Epithelial cell of prostate (primary cell): ENCODE measurements at regions not wholly inside any gene's neighbourhood (a gene's known extent, or its start where the extent isn't known, plus 50 kb on each side); places are given as distances from the start of the nearest gene placed in this dataset.
"Not testable (repeated sequence)": the region's sequence is repeated elsewhere in the genome, so short reads cannot be mapped to it uniquely, and the experiment has no call there.

Source experiments
- DNase-seq: peaks from one replicate; pipeline ENCODE4 v3.0.0-alpha.2; 2011; ENCODE audit warnings: low read depth, low spot score
- H3K27ac ChIP-seq: fragments of 450-650 bp; 2 replicates; pipeline ENCODE4 v1.5.1; 2017; ENCODE audit warnings: mild to moderate bottlenecking

- H3K27ac ChIP-seq, result no peak overlapping the region
- no peak for DNase-seq
These were observed 120.1 kb upstream of the PMEPA1 start for GRCh38 chr20:57829805-57830514.

DNA sequence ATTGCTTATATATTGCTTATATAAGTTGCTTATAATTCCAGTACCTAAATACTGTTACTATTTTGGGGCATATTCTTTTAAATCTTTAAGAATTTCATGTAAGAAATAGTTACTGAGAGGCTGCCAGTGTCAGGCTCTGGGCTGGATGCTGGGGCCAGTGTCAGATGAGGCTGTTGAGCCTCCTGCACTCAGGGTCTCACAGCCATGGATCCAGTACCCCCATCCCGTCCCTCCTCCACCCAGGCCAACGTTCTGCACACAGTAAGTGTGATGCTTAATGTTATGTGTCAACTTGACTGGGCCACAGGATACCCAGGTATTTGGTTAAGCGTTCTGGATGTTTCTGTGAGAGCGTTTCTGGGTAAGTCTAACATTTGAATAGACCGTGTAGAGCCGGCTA lies 119.5 kb upstream of the PMEPA1 start:
- no peak for DNase-seq
- H3K27ac ChIP-seq, result no peak overlapping the region

DNA sequence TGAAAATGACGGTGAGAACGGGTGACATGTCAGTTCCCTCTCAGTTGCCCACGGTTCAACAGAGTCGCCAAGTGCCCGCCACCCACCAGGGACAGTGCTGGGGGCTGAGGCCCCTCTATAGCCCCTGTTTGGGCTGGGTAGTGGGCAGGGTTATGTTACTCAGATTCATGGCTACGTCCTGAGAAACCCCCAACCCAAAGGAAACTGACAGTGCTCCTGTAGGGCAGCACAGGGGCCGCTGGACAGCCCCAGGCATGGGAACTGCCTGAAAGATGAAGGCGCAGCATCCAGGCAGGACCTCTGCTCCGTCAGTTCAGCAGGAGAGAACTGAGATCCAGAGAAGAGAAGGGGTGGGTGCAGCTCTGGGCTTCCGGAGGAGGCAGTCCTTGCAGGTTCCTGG lies 118.9 kb upstream of the PMEPA1 start:
- DNase-seq, result no peak
- no peak overlapping the region for H3K27ac ChIP-seq

GRCh38 chr20:57826666-57827287 lies 117.0 kb upstream of the PMEPA1 start:
- no peak for DNase-seq
- no peak overlapping the region for H3K27ac ChIP-seq

DNA sequence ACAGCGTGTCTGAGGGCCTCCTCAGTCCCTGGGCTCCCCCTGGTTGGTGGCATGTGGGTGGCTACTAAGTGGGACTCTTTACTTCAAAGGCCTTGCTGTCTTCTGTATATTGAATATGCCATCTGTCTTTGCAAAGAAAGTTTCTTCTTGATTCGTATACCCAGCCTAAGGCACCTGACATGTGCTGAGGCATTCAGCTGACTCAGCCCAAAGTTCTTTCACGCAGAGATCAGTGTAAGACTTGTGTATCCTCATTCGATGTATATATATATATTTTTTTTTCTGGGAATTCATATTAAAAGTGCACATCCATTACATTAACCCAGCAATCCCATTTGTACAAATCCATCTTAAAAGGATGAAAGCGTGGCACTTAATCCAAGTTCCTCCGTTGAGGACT lies 115.1 kb upstream of the PMEPA1 start:
- no peak for DNase-seq
- H3K27ac ChIP-seq, result no peak overlapping the region

DNA sequence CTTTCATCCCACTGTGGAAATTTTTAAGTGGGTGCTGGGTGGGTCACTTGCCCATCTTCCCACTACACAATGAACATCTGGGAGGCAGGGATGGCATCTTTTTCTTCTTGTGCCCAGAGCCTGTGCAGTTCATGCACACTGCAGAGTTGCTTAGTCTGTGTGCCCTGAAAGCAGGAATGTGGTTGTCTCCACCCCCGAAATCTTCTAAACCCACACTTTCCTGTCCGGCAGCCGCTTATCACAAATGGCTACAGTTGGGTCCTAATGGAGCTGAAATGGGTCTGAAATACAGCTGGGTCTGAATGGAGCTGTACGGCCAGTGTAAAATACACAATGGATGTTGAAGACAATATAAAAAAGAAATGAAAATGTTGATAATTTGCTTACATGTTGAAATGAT lies 112.1 kb upstream of the PMEPA1 start:
- no peak for DNase-seq
- H3K27ac ChIP-seq, result no peak overlapping the region

DNA sequence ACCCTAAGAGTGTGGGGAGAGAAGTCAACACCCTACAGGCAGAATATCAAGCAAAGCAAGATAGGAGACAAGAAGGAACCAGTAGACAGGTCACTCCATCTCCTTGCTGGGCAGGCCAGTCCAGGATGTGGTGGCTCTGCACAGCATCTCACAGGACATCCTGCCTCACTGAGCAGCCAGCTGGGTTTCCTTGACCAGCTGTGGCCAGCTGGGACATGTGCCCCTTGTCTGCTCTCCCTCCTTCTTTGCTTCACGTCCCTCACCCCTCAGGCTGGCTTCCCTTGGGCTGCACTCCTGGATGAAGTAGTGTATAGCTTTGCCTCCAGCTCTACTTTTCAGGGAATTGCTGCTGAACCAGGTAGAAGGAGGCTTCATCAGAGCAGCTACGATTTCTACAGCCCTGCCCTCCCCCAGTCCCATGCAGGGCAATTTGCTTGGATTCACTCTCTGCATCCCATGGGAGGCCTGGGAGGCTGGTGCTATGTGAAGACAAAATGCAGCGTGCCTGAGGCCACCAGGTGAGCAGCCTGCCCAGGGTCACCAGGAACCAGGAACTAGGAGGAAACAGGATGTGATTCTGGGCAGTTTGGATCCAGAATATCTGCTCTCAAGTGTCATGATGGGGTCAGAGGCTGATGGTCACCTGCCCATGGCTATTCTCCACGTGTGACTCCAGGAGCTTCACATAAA lies 110.0 kb upstream of the PMEPA1 start:
- DNase-seq, result no peak
- no peak overlapping the region for H3K27ac ChIP-seq

GRCh38 chr20:57819291-57819690 lies 109.5 kb upstream of the PMEPA1 start:
- no peak for DNase-seq
- no peak overlapping the region for H3K27ac ChIP-seq

GRCh38 chr20:57818418-57819181 lies 108.8 kb upstream of the PMEPA1 start:
- DNase-seq, result no peak
- no peak overlapping the region for H3K27ac ChIP-seq

DNA sequence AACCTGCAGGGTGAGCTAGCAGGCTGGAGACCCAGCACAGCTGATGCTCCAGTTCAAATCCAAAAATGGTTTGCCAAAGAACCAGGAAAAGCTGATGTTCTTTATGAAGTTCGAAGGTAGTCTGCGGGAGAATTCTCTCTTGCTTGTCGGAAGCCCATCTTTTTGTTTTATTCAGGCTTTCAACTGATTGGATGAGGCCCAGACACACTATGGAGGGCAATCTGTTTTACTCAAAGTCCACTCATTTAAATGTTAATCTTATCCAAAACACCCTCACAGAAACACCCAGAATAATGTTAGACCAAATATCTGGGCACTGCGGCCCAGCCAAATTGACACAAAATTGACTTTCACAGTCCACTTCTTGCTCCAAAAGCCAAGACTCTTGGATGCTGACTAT lies 105.6 kb upstream of the PMEPA1 start:
- DNase-seq, result no peak
- H3K27ac ChIP-seq, result no peak overlapping the region

- no peak for DNase-seq
- H3K27ac ChIP-seq, result no peak overlapping the region
These were observed 104.7 kb upstream of the PMEPA1 start for GRCh38 chr20:57814529-57814928.

GRCh38 chr20:57813509-57814269 lies 103.9 kb upstream of the PMEPA1 start:
- no peak for DNase-seq
- no peak overlapping the region for H3K27ac ChIP-seq

DNA sequence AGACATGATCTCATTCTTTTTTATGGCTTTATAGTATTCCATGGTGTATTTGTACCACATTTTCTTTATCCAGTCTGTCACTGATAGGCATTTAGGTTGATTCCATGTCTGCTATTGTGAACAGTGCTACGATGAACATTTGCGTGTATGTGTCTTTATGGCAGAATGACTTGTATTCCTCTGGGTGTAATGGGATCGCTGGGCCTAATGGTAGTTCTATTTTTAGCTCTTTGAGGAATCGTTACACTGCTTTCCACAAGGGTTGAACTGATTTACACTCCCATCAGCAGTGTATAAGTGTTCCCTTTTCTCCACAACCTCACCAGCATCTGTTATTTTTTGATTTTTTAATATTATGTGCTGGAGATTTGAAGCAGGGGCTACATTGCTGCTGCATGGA lies 102.8 kb upstream of the PMEPA1 start:
- DNase-seq, H3K27ac ChIP-seq: not testable (repeated sequence)

GRCh38 chr20:57811374-57812020 lies 101.7 kb upstream of the PMEPA1 start:
- no peak for DNase-seq
- no peak overlapping the region for H3K27ac ChIP-seq

- DNase-seq, result no peak
- H3K27ac ChIP-seq, result no peak overlapping the region
These were observed 100.9 kb upstream of the PMEPA1 start for GRCh38 chr20:57810511-57811373.

DNA sequence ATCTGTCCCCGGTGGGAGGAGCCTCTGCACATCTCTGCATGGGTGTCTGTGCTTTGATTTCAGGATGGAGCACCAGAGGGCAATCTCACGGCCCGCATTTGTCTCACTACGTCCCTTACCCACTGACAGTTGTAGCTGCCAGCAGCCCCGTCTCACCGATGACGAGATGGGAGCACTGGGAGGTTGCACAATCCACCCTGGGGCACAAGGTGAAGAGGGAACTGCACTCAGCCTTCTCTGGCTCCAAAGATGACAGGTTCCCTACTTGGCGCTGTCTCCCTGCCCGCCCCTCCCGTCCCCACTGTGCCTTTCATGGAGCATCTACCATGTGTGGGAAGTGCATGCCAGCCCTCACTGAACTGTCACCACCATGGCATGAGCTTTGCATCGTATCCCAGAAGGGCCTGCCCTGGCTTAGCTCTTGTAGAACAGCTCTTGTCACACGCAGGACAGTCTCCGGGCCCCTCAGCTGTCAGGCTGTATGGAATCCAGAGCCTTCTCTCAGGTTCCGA lies 99.9 kb upstream of the PMEPA1 start:
- no peak for DNase-seq
- H3K27ac ChIP-seq, result no peak overlapping the region

GRCh38 chr20:57809149-57809548 lies 99.3 kb upstream of the PMEPA1 start:
- no peak overlapping the region for H3K27ac ChIP-seq

DNA sequence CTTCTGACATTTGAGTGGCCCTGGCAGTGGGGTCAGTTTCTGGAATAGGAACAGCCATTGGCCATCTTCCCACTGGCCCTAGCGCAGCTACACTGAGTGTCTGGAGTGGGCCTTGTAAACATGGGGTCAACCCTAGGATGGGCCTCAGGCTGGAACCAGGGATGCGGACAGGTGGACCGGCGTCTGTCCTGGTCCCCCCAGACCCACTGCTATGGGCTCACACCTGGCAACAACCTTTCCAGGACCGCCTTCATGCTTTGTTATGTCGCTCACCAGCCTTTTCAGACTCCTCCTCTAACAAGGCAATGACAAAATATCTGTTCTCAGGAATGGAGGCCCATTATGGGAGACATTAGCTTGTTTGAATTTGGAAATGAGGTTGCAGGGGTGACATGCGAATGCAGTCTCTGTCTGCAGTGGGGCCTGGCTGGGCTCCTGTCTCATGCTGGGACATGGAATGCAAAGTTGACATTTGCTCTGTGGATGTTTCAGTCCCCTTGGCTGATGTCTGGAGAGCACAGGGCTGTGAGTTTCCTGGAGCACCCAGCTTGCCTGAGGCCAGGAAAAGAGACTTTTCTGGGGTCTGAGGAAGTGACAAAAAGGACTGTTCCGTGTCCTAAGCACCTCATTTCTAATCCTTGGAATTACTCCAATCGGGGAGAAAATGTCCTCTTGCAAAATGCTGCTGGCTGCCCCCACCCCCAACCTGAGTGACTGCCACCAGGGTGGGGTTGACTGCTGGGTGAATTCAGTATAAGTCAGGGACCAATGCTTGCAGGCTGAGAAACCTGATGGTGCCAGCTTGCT lies 98.7 kb upstream of the PMEPA1 start:
- DNase-seq, result no peak
- H3K27ac ChIP-seq, result no peak overlapping the region

More at GRCh38 chr20:57809149-57809548, 99.3 kb upstream of the PMEPA1 start:
- DNase-seq, result no peak
